ENCODE measurements at regions not wholly inside any gene's neighbourhood (a gene's known extent, or its start where the extent isn't known, plus 50 kb on each side); places are given as distances from the start of the nearest gene placed in this dataset.

DNA sequence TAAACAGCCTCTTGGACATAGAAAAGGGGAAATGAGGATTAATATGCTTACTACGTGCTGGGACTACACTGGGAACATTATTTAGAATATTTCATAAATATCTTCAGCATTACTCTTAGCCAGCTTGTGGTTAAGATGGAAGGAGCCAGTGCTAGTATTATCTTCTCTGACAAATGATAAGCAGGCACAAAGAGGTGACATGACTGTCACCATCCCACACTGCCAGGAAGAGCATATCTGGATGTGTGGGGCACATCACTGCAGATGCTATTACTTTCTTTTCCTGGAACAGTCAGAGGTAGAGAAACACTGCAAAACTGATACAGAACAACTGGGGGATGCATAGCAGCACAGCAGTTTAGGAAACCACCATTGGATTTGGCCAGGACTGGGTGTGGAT, 281.0 kb upstream of the TNC start:
- TF ChIP-seq, protein P1, sequence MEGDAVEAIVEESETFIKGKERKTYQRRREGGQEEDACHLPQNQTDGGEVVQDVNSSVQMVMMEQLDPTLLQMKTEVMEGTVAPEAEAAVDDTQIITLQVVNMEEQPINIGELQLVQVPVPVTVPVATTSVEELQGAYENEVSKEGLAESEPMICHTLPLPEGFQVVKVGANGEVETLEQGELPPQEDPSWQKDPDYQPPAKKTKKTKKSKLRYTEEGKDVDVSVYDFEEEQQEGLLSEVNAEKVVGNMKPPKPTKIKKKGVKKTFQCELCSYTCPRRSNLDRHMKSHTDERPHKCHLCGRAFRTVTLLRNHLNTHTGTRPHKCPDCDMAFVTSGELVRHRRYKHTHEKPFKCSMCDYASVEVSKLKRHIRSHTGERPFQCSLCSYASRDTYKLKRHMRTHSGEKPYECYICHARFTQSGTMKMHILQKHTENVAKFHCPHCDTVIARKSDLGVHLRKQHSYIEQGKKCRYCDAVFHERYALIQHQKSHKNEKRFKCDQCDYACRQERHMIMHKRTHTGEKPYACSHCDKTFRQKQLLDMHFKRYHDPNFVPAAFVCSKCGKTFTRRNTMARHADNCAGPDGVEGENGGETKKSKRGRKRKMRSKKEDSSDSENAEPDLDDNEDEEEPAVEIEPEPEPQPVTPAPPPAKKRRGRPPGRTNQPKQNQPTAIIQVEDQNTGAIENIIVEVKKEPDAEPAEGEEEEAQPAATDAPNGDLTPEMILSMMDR (IDR thresholded peaks at IDR 0.05; ENCODE audit: low read depth, low read length, missing control alignments) = no peak
- no peak overlapping the region for H3K4me3 ChIP-seq (replicated peaks; ENCODE audit: low read depth, low read length)
- DNase-seq (ENCODE audit: extremely low read depth, low read depth) = no peak

DNA sequence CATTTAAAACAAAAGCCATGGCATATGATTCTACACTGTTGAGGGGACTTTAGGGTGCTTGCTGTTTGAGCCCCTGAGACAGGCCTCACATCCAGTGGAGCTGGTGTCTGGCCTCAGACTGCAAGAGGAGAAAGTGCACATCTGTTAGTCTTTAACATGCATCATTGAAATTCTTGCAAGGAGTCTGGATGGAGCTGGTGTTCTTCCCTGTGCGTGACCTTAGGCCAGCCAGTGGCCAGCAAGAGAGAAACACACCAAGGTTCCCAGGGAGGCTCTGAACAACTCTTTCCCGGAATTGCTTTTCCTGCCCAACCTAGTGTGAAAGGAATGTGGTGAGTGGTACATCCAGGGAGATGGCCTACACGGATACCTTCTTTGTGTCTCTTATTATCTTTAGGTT, 282.8 kb upstream of the TNC start:
- TF ChIP-seq, protein P1 (IDR thresholded peaks at IDR 0.05; ENCODE audit: low read depth, low read length, missing control alignments) = no peak
- no peak overlapping the region for H3K4me3 ChIP-seq (replicated peaks; ENCODE audit: low read depth, low read length)
- peak; percentile 77 for DNase-seq (ENCODE audit: extremely low read depth, low read depth)

DNA sequence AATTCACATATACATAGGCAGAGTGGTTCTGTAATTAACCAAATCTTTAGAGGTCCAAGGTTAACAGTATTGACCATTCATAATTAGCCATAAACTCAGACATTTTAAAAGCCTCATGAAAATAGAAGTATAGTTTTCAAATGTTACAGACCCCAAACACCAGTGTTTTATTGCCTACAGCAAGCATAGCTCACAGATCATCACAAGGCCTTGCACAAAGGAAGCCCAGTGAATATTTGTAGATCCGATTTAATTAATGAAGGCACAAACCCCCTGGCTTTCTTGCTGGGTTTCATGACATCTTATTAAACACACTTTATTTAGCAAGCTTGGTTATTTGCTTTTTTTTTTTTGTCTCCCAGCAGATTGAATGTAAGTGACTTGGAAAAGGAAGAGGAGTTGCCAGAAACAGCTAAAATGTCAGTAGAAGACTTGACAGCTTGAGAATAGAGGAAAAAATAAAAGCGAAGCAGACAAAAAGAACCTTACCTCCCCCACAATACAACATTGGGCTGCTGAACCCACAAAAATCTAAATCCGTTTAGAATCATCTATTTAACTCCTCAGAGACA, 283.9 kb upstream of the TNC start:
- TF ChIP-seq, protein P1 (IDR thresholded peaks at IDR 0.05; ENCODE audit: low read depth, low read length, missing control alignments) = no peak
- no peak overlapping the region for H3K4me3 ChIP-seq (replicated peaks; ENCODE audit: low read depth, low read length)
- no peak for DNase-seq (ENCODE audit: extremely low read depth, low read depth)

DNA sequence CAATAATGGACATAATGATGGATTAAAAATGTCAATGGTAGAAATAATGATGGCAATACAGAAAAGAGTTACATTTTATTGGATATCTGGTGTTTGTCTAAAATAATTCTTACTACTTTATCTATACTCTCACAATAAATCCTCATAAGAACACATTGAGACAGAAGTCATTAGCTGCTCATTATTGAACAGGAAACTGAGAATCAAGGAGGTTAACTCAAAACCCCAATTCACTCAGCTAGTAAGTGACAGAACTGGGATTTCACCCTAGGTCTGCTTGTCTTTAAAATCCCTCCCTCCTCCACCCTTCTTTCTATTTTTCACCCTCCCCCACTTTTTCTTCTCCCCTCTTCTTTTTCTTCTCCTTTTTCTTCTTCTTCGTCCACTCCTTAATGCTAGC, 285.8 kb upstream of the TNC start:
- TF ChIP-seq, protein P1 (IDR thresholded peaks at IDR 0.05; ENCODE audit: low read depth, low read length, missing control alignments) = no peak
- H3K4me3 ChIP-seq (replicated peaks; ENCODE audit: low read depth, low read length) = no peak overlapping the region
- DNase-seq (ENCODE audit: extremely low read depth, low read depth) = no peak

DNA sequence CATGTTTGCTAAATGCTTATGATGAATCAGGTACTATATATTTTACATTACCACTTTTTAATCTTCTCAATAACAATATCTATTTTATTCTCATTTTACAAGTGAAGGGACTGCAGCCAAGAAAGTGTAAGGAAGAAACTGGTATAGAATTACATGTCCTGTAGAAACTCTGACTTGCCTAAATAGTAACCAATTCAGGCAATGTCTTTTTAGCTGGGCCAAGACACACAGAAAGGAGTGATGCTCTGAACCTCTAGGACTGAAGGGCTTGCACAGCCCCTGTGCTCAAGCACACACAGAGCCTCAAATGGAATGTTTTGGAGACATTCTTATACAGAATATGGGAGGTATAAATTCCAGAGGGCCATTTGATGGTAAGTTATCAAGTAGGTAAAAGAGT, 286.4 kb upstream of the TNC start:
- TF ChIP-seq, protein P1 (IDR thresholded peaks at IDR 0.05; ENCODE audit: low read depth, low read length, missing control alignments) = no peak
- no peak overlapping the region for H3K4me3 ChIP-seq (replicated peaks; ENCODE audit: low read depth, low read length)

DNA sequence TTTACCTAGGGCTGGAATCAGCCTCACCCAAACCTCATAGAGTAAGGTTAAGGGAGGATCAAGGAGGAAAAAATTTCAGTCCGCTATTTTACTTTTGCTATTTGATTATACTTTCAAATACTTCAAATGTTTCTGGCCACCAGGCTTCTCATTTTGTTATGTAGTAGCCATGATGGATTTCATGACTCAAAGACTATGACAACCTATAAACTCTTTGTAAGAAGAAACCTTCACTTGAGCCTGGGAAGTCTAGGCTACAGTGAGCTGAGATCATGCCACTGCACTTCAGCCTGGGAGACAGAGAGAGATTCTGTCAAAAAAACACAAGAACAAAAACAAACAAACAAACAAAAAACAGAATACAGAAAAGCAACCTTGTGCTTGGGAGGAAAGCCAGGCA, 293.6 kb upstream of the TNC start:
- no peak overlapping the region for H3K4me3 ChIP-seq (replicated peaks; ENCODE audit: low read depth, low read length)
- TF ChIP-seq, protein P1 (IDR thresholded peaks at IDR 0.05; ENCODE audit: low read depth, low read length, missing control alignments) = no peak
- no peak for DNase-seq (ENCODE audit: extremely low read depth, low read depth)

More for the DNA sequence above, 286.4 kb upstream of the TNC start:
- DNase-seq (ENCODE audit: extremely low read depth, low read depth) = no peak

DNA sequence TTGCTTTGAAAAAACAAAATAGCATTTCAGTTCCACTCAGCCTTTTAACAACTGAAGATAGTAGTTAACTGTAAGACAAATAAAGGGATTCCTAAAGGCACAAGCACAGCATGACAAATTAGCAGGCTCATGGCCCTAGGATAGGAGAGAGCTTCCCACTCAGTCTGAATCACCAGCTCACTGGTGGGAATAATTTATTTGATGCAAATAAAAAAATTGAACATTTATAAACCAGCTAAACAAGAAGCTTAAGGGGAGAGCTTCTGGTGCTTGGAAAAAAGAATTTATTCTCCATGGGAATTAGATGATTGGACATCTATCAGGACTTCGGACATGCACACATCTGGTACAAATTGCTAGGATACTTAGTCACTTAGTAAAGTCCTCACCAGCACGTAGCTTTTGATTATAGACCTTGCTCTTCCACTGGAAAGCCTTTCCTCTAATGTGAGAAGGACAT, 294.1 kb upstream of the TNC start:
- DNase-seq (ENCODE audit: extremely low read depth, low read depth) = peak; percentile 56
- TF ChIP-seq, protein P1 (IDR thresholded peaks at IDR 0.05; ENCODE audit: low read depth, low read length, missing control alignments) = no peak
- H3K4me3 ChIP-seq (replicated peaks; ENCODE audit: low read depth, low read length) = no peak overlapping the region

Data from HFF-Myc (cell line).